ENCODE measurements at regions not wholly inside any gene's neighbourhood (a gene's known extent, or its start where the extent isn't known, plus 50 kb on each side); places are given as distances from the start of the nearest gene placed in this dataset.

- no peaks in the 10 kb centered on the region for H3K27me3 ChIP-seq (ENCODE audit: insufficient read depth, low read depth, severe bottlenecking)
- H3K36me3 ChIP-seq = no peaks in the 10 kb centered on the region
- H3K4me3 ChIP-seq (ENCODE audit: low read depth, low read length) = no peak overlapping the region
- no peak for TF ChIP-seq CTCF (IDR thresholded peaks at IDR 0.05; ENCODE audit: low read depth, low read length)
- H3K27ac ChIP-seq = no peak overlapping the region
- no peak for DNase-seq
- no peaks in the 10 kb centered on the region for H3K9me3 ChIP-seq (ENCODE audit: severe bottlenecking)
Measured at GRCh38 chr5:145178641-145179523, 656.3 kb downstream of the PRELID2 start.

- H3K27me3 ChIP-seq (ENCODE audit: insufficient read depth, low read depth, severe bottlenecking) = no peaks in the 10 kb centered on the region
- no peak for DNase-seq
- no peaks in the 10 kb centered on the region for H3K9me3 ChIP-seq (ENCODE audit: severe bottlenecking)
- no peak for TF ChIP-seq CTCF (IDR thresholded peaks at IDR 0.05; ENCODE audit: low read depth, low read length)
- no peaks in the 10 kb centered on the region for H3K36me3 ChIP-seq
- H3K27ac ChIP-seq = no peak overlapping the region
- H3K4me3 ChIP-seq (ENCODE audit: low read depth, low read length) = no peak overlapping the region
Measured at GRCh38 chr5:145176041-145176440, 659.1 kb downstream of the PRELID2 start.

GRCh38 chr5:145166110-145166509 is 669.0 kb downstream of the PRELID2 start:
- TF ChIP-seq CTCF (IDR thresholded peaks at IDR 0.05; ENCODE audit: low read depth, low read length) = no peak
- Histone ChIP-seq H3K9me3 (ENCODE audit: severe bottlenecking) (no peaks in the 10 kb centered on the region), H3K36me3 (no peaks in the 10 kb centered on the region), H3K27me3 (ENCODE audit: insufficient read depth, low read depth, severe bottlenecking) (no peaks in the 10 kb centered on the region), H3K4me3 (ENCODE audit: low read depth, low read length) (no peak overlapping the region), H3K27ac (no peak overlapping the region)
- no peak for DNase-seq

- Histone ChIP-seq H3K4me3 (ENCODE audit: low read depth, low read length) (no peak overlapping the region), H3K36me3 (no peaks in the 10 kb centered on the region), H3K9me3 (ENCODE audit: severe bottlenecking) (no peaks in the 10 kb centered on the region), H3K27ac (no peak overlapping the region), H3K27me3 (ENCODE audit: insufficient read depth, low read depth, severe bottlenecking) (no peaks in the 10 kb centered on the region)
- no peak for DNase-seq
- TF ChIP-seq CTCF (IDR thresholded peaks at IDR 0.05; ENCODE audit: low read depth, low read length) = no peak
Measured at GRCh38 chr5:145163876-145164275, 671.3 kb downstream of the PRELID2 start.

- no peaks in the 10 kb centered on the region for H3K36me3 ChIP-seq
- H3K9me3 ChIP-seq (ENCODE audit: severe bottlenecking) = no peaks in the 10 kb centered on the region
- no peaks in the 10 kb centered on the region for H3K27me3 ChIP-seq (ENCODE audit: insufficient read depth, low read depth, severe bottlenecking)
- no peak for TF ChIP-seq CTCF (IDR thresholded peaks at IDR 0.05; ENCODE audit: low read depth, low read length)
- H3K27ac ChIP-seq = no peak overlapping the region
- no peak for DNase-seq
- no peak overlapping the region for H3K4me3 ChIP-seq (ENCODE audit: low read depth, low read length)
Measured at GRCh38 chr5:145162626-145163025, 672.5 kb downstream of the PRELID2 start.

GRCh38 chr5:145161391-145161790 is 673.8 kb downstream of the PRELID2 start:
- no peak for DNase-seq
- Histone ChIP-seq H3K36me3 (no peaks in the 10 kb centered on the region), H3K9me3 (ENCODE audit: severe bottlenecking) (no peaks in the 10 kb centered on the region), H3K4me3 (ENCODE audit: low read depth, low read length) (no peak overlapping the region), H3K27me3 (ENCODE audit: insufficient read depth, low read depth, severe bottlenecking) (no peaks in the 10 kb centered on the region), H3K27ac (no peak overlapping the region)
- TF ChIP-seq CTCF (IDR thresholded peaks at IDR 0.05; ENCODE audit: low read depth, low read length) = no peak
